ELR (cell line): ENCODE measurements at regions not wholly inside any gene's neighbourhood (a gene's known extent, or its start where the extent isn't known, plus 50 kb on each side); places are given as distances from the start of the nearest gene placed in this dataset.
A peak's percentile ranks its signal among the peaks of the same experiment; 100 is the strongest.

Source experiments
- DNase-seq: peaks from one replicate; pipeline ENCODE4 v3.0.0-alpha.2; 2015; ENCODE audit warnings: low read depth

GRCh38 chr20:60581606-60582115 lies 623.4 kb downstream of the CDH26 start:
- no peak for DNase-seq

GRCh38 chr20:60583741-60584140 lies 625.5 kb downstream of the CDH26 start:
- DNase-seq: no peak

GRCh38 chr20:60584221-60584620 lies 626.0 kb downstream of the CDH26 start:
- DNase-seq: no peak

- no peak for DNase-seq
Observed at GRCh38 chr20:60585651-60586050, 627.4 kb downstream of the CDH26 start.

DNA sequence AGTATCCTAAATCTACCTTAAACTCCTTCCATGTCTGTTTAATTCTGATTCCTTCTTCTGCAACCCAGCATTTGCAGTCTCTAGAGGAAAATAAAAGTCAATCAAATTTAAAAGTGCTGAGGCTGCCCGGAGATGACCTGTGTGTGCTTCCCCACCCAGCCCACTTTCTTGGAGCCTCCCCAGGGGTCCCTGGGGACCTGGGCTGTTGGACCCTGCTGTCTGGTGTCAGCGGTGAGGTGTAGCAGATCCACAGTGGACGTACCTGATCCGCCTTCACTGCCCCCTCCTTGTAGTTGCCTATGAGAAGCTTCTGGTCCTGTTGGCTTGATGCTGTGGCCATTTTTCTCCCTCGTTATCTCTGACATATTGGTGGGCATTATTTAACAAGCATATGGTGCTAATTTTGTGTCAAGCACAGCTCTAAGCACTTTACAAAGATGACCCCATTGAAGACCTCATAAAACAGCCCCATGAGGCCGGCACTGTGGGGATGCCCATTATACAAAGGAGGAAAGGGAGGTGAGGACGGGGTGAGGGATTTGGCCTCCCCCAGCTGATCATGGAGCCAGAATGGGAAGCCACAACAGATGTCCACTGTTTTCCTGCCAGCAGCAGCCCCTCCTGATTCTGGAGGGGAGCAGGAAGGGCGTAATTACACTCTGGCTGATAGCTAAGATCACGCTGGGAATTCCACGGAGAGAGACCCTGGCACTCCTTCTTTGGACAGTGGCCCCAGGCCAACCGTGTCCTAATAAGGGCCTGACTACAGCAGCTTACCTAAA lies 628.2 kb downstream of the CDH26 start:
- no peak for DNase-seq

GRCh38 chr20:60587986-60588385 lies 629.8 kb downstream of the CDH26 start:
- no peak for DNase-seq

DNA sequence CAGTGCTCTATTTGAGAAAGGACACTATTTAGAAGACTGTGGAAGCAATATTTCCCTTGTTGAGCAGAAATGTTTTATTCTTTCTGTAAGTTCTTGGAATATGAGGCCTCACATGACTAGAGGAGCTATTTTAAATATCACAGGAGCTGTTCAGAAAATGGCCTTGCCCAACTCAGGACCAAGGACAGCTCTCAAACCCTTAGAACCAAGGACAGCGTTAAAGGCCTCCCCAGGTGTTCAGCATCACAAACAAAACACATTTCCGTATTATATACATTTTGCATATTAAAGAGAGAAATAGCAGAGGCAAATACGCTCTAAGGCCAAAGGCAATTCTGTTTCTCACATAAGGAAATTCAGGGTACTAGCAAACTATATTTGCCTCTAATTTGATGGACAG lies 631.4 kb downstream of the CDH26 start:
- peak; percentile 17 for DNase-seq

GRCh38 chr20:60591172-60591799 lies 633.1 kb downstream of the CDH26 start:
- no peak for DNase-seq

GRCh38 chr20:60598528-60598927 lies 640.3 kb downstream of the CDH26 start:
- no peak for DNase-seq

DNA sequence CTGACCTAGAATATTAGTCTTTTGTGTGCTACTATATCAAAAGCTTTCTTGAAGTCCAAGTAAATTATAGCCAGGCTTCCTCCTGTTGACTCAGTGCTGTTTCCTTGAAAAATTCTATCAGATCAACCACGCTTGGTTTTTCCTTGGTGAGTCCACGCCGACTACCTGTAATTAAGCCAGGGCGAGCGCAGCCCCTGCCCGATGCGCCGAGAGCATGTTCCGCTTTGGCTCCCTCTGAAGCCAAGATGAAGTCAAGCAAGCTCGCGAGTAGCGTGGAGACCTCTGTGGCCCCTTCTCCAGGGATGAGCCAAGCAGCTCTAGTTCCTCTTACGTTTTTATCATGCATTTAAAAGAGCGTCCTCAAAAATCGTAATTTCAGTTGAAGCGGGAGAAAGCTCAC lies 641.2 kb downstream of the CDH26 start:
- no peak for DNase-seq

GRCh38 chr20:60600036-60600435 lies 641.8 kb downstream of the CDH26 start:
- DNase-seq: no peak

DNA sequence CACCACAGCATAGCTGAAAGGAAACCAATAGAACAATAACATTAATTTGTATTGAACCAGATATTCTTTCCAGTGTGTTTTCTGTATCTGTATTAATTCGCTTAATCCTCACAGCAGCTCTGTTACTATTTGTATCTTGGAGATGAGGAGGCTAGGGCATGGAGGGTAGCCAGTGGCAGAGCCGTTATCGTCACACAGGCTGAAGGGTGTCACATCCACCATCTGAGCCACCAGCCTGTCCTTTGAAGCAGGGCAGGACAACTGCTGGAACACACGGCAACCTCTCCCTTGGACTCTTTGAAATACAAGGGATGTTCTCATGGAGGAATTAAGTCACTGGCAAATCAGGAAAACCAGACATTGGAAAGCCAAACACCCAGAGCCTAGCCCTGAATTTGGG lies 628.0 kb upstream of the CDH4 start:
- no peak for DNase-seq

- no peak for DNase-seq
Observed at GRCh38 chr20:60627751-60628565, 624.1 kb upstream of the CDH4 start.

GRCh38 chr20:60628749-60629148 lies 623.3 kb upstream of the CDH4 start:
- no peak for DNase-seq

DNA sequence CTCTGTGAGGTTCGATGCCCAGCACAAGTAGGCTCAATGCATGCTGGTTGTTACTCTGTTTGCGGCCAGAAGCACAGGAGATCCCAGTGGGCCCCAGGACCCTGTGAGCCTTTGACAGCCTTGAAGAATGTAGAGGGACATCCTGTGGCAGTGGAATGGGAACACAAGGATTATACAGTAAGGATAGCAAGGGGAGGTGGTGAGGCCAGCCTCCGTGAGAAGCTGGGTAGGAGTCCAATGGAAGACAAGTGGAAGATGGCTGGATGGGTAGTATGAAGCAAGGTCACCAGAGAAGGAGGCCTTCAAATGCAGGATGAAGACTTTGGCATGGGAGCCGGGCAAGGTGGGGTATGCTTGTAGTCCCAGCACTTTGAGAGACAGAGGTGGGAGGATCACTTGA lies 622.9 kb upstream of the CDH4 start:
- no peak for DNase-seq

DNA sequence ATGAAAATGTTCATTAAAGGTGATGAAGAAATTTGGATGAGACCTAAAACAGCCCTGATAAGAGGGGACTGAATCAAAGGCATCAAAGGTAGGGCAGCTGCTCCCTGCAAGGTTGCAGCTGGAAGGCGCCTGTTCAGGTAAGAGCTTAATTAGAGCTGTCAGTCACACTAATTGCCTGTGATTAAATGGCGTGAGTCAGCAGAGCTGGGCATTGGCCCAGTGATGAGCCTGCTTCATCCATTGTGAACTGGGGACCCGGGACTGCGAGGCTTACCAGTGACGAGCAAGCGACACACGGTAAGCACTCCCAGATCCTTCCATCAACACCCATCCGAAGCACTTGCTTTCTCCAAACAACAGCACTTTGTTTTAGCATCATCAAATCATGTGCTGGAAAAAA lies 621.5 kb upstream of the CDH4 start:
- DNase-seq: no peak

DNA sequence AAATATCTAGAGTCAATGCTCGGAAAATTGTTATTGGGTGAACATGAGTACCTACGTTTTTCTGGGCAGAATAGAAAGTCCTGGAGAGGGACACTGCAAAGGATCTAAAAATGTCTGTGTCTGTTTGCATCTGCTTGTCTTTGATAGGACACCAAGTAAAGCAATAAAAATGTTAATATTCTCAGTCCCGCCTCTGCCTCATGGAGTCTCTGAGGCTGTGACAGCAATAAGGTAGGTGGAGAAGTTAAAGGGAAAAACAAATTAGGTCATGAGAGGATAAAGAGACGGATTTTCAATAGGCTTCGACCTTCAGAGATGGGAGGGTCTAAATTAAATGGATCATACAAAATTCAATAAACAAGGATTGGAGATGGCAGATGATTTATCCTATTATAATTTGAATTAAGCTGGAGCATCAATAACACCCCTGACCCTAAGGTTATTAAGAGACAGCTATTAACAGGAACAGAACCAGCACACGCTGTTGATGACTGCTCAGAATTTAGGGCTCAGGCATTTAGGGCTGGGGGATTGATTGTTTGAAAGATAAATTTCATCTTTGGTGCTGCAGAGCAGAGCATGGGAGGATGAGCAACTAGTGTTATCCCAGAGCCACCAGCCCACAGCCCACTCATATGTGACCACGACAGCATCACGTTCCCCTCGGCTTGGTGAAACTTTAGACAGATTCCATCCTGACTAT lies 620.3 kb upstream of the CDH4 start:
- no peak for DNase-seq

- no peak for DNase-seq
Observed at GRCh38 chr20:60632391-60633262, 619.4 kb upstream of the CDH4 start.

DNA sequence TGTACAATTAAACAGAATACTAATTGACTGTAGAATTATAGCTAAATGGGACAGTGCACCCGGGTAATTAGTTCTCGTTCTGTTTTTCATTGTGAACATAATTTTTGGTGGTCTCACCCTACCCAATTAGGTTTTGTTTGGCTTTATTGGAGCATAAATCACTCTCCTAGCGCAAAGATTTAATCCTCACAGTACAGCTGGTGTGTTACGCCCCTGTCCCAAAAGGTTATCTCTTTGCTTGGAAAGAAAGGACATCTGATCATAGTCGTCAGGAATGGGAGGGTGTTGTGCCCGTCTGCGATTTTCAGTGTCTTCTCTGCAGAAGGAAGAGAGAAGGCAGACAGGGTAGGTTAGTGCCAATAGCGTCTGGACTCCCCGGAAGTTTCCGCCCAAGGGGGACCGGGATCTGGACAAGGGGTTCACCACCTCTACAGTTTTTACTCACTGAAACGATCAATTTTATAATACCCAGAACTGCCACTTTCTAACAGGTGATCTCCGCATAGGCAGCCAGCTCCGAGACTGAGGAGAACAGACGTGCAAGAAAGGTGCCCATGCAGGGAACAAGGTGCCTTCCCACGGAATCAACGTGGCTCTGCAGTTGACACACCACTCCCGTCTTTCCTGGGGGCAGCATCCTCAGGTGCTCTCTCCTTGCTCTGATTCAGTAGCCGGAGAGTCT lies 617.4 kb upstream of the CDH4 start:
- no peak for DNase-seq

DNA sequence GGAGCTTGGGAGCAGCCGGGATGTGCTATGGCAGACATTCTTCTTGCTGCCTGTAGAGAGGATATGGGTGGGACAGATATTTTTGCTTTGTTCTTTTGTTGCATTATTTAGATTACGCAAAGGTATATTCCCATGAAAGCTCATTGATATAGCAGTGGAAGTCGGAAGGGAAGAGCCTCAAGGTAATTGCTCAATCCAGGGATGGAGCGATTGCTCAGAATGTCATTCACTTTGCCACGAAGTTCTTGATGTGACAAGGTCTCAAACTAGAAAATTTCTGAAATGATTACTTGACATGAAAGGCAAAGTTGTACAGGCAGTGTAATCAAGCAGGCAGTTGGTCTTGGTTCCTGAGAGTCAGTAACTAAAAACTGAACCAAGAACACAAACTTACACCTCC lies 615.6 kb upstream of the CDH4 start:
- no peak for DNase-seq

DNA sequence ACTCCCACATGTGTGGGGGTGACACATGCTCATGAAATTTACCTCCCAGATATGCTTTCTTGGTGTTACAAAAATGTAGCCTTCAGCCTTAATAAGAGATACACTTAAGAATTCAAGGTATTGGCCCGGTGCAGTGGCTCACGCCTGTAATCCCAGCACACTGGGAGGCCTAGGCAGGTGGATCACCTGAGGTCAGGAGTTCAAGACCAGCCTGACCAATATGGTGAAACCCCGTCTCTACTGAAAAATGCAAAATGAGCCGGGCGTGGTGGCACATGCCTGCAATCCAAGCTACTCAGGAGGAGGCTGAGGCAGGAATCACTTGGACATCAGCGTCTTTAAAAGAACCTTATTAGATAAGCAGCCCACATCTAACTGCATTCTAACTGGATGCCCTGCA lies 614.3 kb upstream of the CDH4 start:
- DNase-seq: no peak
